ENCODE measurements at regions not wholly inside any gene's neighbourhood (a gene's known extent, or its start where the extent isn't known, plus 50 kb on each side); places are given as distances from the start of the nearest gene placed in this dataset.

GRCh38 chr13:79736356-79736755 is 255.4 kb downstream of the NDFIP2 start:
- no peak for TF ChIP-seq POLR2AphosphoS5 (IDR thresholded peaks at IDR 0.05)
- no peak for TF ChIP-seq POLR2A (IDR thresholded peaks at IDR 0.05)
- TF ChIP-seq CTCF (IDR thresholded peaks at IDR 0.05) = no peak
- no peaks in the 10 kb centered on the region for H3K4me1 ChIP-seq (replicated peaks)

GRCh38 chr13:79735228-79735627 is 254.3 kb downstream of the NDFIP2 start:
- intact Hi-C loops (cut with DNase I) = no loop called here
- Histone ChIP-seq H3K27ac (no peak overlapping the region), H3K4me1 (replicated peaks) (no peaks in the 10 kb centered on the region), H3K27me3 (replicated peaks; ENCODE audit: insufficient read depth) (no peaks in the 10 kb centered on the region), H3K36me3 (no peaks in the 10 kb centered on the region), H3K9me3 (no peaks in the 10 kb centered on the region), H3K4me3 (no peak overlapping the region)
- DNase-seq (ENCODE audit: low spot score) = no peak
- no peak for TF ChIP-seq CTCF (IDR thresholded peaks at IDR 0.05)
- TF ChIP-seq POLR2AphosphoS5 (IDR thresholded peaks at IDR 0.05) = no peak
- no peak for TF ChIP-seq POLR2A (IDR thresholded peaks at IDR 0.05)

More at GRCh38 chr13:79736356-79736755, 255.4 kb downstream of the NDFIP2 start:
- H3K36me3 ChIP-seq = no peaks in the 10 kb centered on the region
- H3K9me3 ChIP-seq = no peaks in the 10 kb centered on the region
- no peak overlapping the region for H3K4me3 ChIP-seq
- H3K27ac ChIP-seq = no peak overlapping the region
- intact Hi-C loops (cut with DNase I) = no loop called here
- H3K27me3 ChIP-seq (replicated peaks; ENCODE audit: insufficient read depth) = no peaks in the 10 kb centered on the region
- WGBS = 88% methylated on average over 1 of the region's 1 CpG
- DNase-seq (ENCODE audit: low spot score) = no peak

GRCh38 chr13:79727086-79727485 is 246.1 kb downstream of the NDFIP2 start:
- TF ChIP-seq POLR2AphosphoS5 (IDR thresholded peaks at IDR 0.05) = no peak
- TF ChIP-seq CTCF (IDR thresholded peaks at IDR 0.05) = no peak
- TF ChIP-seq POLR2A (IDR thresholded peaks at IDR 0.05) = no peak
- DNase-seq (ENCODE audit: low spot score) = no peak
- intact Hi-C loops (cut with DNase I) = no loop called here
- Histone ChIP-seq H3K4me3 (no peak overlapping the region), H3K27me3 (replicated peaks; ENCODE audit: insufficient read depth) (no peaks in the 10 kb centered on the region), H3K27ac (no peak overlapping the region), H3K4me1 (replicated peaks) (no peaks in the 10 kb centered on the region), H3K9me3 (no peaks in the 10 kb centered on the region), H3K36me3 (no peaks in the 10 kb centered on the region)

- TF ChIP-seq CTCF (IDR thresholded peaks at IDR 0.05) (no peak), POLR2AphosphoS5 (IDR thresholded peaks at IDR 0.05) (no peak), POLR2A (IDR thresholded peaks at IDR 0.05) (no peak)
- intact Hi-C loops (cut with DNase I) = no loop called here
- Histone ChIP-seq H3K9me3 (no peaks in the 10 kb centered on the region), H3K36me3 (no peaks in the 10 kb centered on the region), H3K4me1 (replicated peaks) (no peaks in the 10 kb centered on the region), H3K27me3 (replicated peaks; ENCODE audit: insufficient read depth) (no peaks in the 10 kb centered on the region), H3K4me3 (no peak overlapping the region), H3K27ac (no peak overlapping the region)
- 70% methylated on average over 1 of the region's 1 CpG for WGBS
- no peak for DNase-seq (ENCODE audit: low spot score)
Observed at GRCh38 chr13:79725841-79726240, 244.9 kb downstream of the NDFIP2 start.

- intact Hi-C loops (cut with DNase I) = no loop called here
- Histone ChIP-seq H3K27me3 (replicated peaks; ENCODE audit: insufficient read depth) (no peaks in the 10 kb centered on the region), H3K4me3 (no peak overlapping the region), H3K4me1 (replicated peaks) (no peaks in the 10 kb centered on the region), H3K27ac (no peak overlapping the region), H3K36me3 (no peaks in the 10 kb centered on the region), H3K9me3 (no peaks in the 10 kb centered on the region)
- WGBS = 31% methylated on average over 3 of the region's 3 CpGs
- DNase-seq (ENCODE audit: low spot score) = no peak
- TF ChIP-seq POLR2A (IDR thresholded peaks at IDR 0.05) = no peak
- peak; percentile 10 for TF ChIP-seq POLR2AphosphoS5 (IDR thresholded peaks at IDR 0.05)
- no peak for TF ChIP-seq CTCF (IDR thresholded peaks at IDR 0.05)
Observed at GRCh38 chr13:79724348-79725103, 243.6 kb downstream of the NDFIP2 start.

All from prostate gland (tissue), 2 donors.